ENCODE measurements at regions not wholly inside any gene's neighbourhood (a gene's known extent, or its start where the extent isn't known, plus 50 kb on each side); places are given as distances from the start of the nearest gene placed in this dataset.

DNA sequence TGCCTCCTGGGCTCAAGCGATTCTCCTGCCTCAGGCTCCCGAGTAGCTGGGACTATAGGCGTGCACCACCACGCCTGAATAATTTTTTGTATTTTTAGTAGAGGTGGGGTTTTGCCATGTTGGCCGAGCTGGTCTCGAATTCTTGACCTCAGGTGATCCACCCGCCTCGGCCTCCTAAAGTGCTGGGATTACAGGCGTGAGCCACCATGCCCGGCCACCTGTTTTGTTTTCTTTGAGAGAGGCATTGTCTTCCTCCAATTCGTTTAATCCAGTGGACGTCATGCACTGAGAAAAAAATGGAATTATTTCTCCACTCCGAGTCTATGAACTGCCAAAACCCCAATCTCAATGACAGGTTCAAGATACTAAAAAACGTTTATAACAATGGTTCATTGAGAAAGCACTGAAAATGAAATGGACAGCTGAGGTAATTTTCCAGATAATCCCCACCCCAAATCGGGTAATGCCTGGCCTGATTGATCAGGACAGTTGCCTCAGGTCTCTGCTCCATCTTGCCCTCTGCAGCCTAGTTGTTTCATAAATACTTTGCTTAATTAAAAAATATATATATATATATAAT lies 132.7 kb upstream of the PARP11 start:
- ChIA-PET POLR2A (interaction anchor here (2.5 kb wide), 1 partner anchor 9 kb away, joined by 8 read pairs; no protein-coding TSS in a partner anchor), CTCF (ENCODE audit: low intra/inter-chr PET ratio, low total read pairs) (no interaction called here)
- Histone ChIP-seq H2AFZ (ENCODE audit: low read length) (no peak overlapping the region), H3K36me3 (replicated peaks in 1 of 2; ENCODE audit: control insufficient read depth in 1 of 2, insufficient read depth in 2 of 2, low read length in 2 of 2) (no peaks in the 10 kb centered on the region), H3K4me2 (ENCODE audit: low read depth, low read length) (no peak overlapping the region), H3K79me2 (ENCODE audit: insufficient read depth, low read length) (no peaks in the 10 kb centered on the region), H3K4me1 (ENCODE audit: insufficient read depth, low read length) (peaks cover 58% of the 10 kb centered on the region), H3K9me3 (ENCODE audit: low read length) (no peaks in the 10 kb centered on the region), H3K27me3 (ENCODE audit: control insufficient read depth in 1 of 2, insufficient read depth in 2 of 2, low read length in 2 of 2) (no peaks in the 10 kb centered on the region), H3K9ac (ENCODE audit: insufficient read depth, low read depth, low read length) (no peak overlapping the region), H3K4me3 (replicated peaks in 1 of 3; ENCODE audit: insufficient read depth in 1 of 3, low read depth in 2 of 3, low read length in 3 of 3) (no peak overlapping the region), H3K27ac (ENCODE audit: extremely low read length, insufficient read depth, low read length) (no peak overlapping the region), H4K20me1 (ENCODE audit: insufficient read depth, low read length) (no peaks in the 10 kb centered on the region)
- no peak for FAIRE-seq
- no peak for ATAC-seq
- intact Hi-C loops (cut with micrococcal nuclease; ENCODE audit: unreplicated experiment) (no loop called here), in situ Hi-C loops (cut with HindIII; ENCODE audit: extremely low pct_ligation_motif_present, low pct_unique_long_range_greater_than_20kb) (no loop called here)
- 93% methylated on average over 15 of the region's 15 CpGs for WGBS (ENCODE audit: low lambda C conversion rate)
- DNase-seq (ENCODE audit: low spot score): no peak
- no TSS peak for BruUV-seq (replicated peaks)
- no peak for TF ChIP-seq MED1 (CRISPR knock-in tag; IDR thresholded peaks at IDR 0.05)
- no peak for TF ChIP-seq ZNF589 (CRISPR knock-in tag; conservative IDR thresholded peaks at IDR 0.05)
- no peak for TF ChIP-seq ZNF180 (CRISPR knock-in tag; IDR thresholded peaks at IDR 0.05; ENCODE audit: borderline replicate concordance, low read depth)
- no peak for TF ChIP-seq AHR (CRISPR knock-in tag; IDR thresholded peaks at IDR 0.05)
- TF ChIP-seq, protein P1, sequence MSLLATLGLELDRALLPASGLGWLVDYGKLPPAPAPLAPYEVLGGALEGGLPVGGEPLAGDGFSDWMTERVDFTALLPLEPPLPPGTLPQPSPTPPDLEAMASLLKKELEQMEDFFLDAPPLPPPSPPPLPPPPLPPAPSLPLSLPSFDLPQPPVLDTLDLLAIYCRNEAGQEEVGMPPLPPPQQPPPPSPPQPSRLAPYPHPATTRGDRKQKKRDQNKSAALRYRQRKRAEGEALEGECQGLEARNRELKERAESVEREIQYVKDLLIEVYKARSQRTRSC (CRISPR knock-in tag; IDR thresholded peaks at IDR 0.05; ENCODE audit: low read depth): no peak
- no peak for TF ChIP-seq SOX6 (IDR thresholded peaks at IDR 0.05)
- no peak for TF ChIP-seq SOX6 (CRISPR knock-in tag; IDR thresholded peaks at IDR 0.05)
- TF ChIP-seq HNRNPH1 (optimal IDR thresholded peaks at IDR 0.05; ENCODE audit: low read depth, low read length): no peak
- no peak for TF ChIP-seq ZNF790 (CRISPR knock-in tag; IDR thresholded peaks at IDR 0.05; ENCODE audit: borderline replicate concordance)
- no peak for TF ChIP-seq ZBTB40 (IDR thresholded peaks at IDR 0.05)
- TF ChIP-seq ZBTB40 (CRISPR knock-in tag; IDR thresholded peaks at IDR 0.05): no peak
- TF ChIP-seq FOXC1 (CRISPR knock-in tag; IDR thresholded peaks at IDR 0.05; ENCODE audit: borderline replicate concordance): no peak
- TF ChIP-seq PHF8 (CRISPR knock-in tag; IDR thresholded peaks at IDR 0.05): no peak
- no peak for TF ChIP-seq ZNF841 (CRISPR knock-in tag; IDR thresholded peaks at IDR 0.05; ENCODE audit: borderline replicate concordance)
